GM18517 (cell line): ENCODE measurements at regions not wholly inside any gene's neighbourhood (a gene's known extent, or its start where the extent isn't known, plus 50 kb on each side); places are given as distances from the start of the nearest gene placed in this dataset.

Source experiments
- ATAC-seq: cut with Tn5 transposase; IDR thresholded peaks from one replicate; pipeline ENCODE4 v1.9.1; 2021; ENCODE audit warnings: mild to moderate bottlenecking, moderate library complexity; ENCODE audit not compliant: unreplicated experiment

- no peak for ATAC-seq
Observed at GRCh38 chr5:2574155-2574554, 177.3 kb downstream of the IRX2 start.

GRCh38 chr5:2570586-2570985 is 180.9 kb downstream of the IRX2 start:
- ATAC-seq: no peak

- no peak for ATAC-seq
Observed at GRCh38 chr5:2569774-2570542, 181.5 kb downstream of the IRX2 start.

GRCh38 chr5:2569176-2569575 is 182.3 kb downstream of the IRX2 start:
- ATAC-seq: no peak

- ATAC-seq: no peak
Observed at GRCh38 chr5:2566284-2566683, 185.2 kb downstream of the IRX2 start.

GRCh38 chr5:2565147-2565546 is 186.3 kb downstream of the IRX2 start:
- ATAC-seq: no peak

GRCh38 chr5:2563046-2563445 is 188.4 kb downstream of the IRX2 start:
- ATAC-seq: no peak

GRCh38 chr5:2562036-2562435 is 189.4 kb downstream of the IRX2 start:
- no peak for ATAC-seq

- ATAC-seq: no peak
Observed at GRCh38 chr5:2560435-2560834, 191.0 kb downstream of the IRX2 start.

- ATAC-seq: no peak
Observed at GRCh38 chr5:2557435-2557834, 194.0 kb downstream of the IRX2 start.

GRCh38 chr5:2556375-2556966 is 195.0 kb downstream of the IRX2 start:
- no peak for ATAC-seq

- ATAC-seq: no peak
Observed at GRCh38 chr5:2553611-2554010, 197.9 kb downstream of the IRX2 start.

- ATAC-seq: no peak
Observed at GRCh38 chr5:2550509-2550908, 201.0 kb downstream of the IRX2 start.

GRCh38 chr5:2549900-2550299 is 201.6 kb downstream of the IRX2 start:
- ATAC-seq: no peak

- ATAC-seq: no peak
Observed at GRCh38 chr5:2549354-2549753, 202.1 kb downstream of the IRX2 start.

- ATAC-seq: no peak
Observed at GRCh38 chr5:2546938-2547337, 204.5 kb downstream of the IRX2 start.

- no peak for ATAC-seq
Observed at GRCh38 chr5:2544003-2544402, 207.5 kb downstream of the IRX2 start.

- no peak for ATAC-seq
Observed at GRCh38 chr5:2542821-2543220, 208.7 kb downstream of the IRX2 start.

GRCh38 chr5:2542026-2542425 is 209.5 kb downstream of the IRX2 start:
- no peak for ATAC-seq

- no peak for ATAC-seq
Observed at GRCh38 chr5:2538169-2538568, 213.3 kb downstream of the IRX2 start.

GRCh38 chr5:2537378-2538145 is 213.9 kb downstream of the IRX2 start:
- no peak for ATAC-seq
